ENCODE measurements at regions not wholly inside any gene's neighbourhood (a gene's known extent, or its start where the extent isn't known, plus 50 kb on each side); places are given as distances from the start of the nearest gene placed in this dataset.
"Not testable (repeated sequence)": the region's sequence is repeated elsewhere in the genome, so short reads cannot be mapped to it uniquely, and the experiment has no call there.

GRCh38 chrX:27241981-27242380, 221.2 kb downstream of the PPP4R3C start:
- Histone ChIP-seq H3K4me2 (ENCODE audit: low read length) (no peak overlapping the region), H3K27ac (ENCODE audit: low read length) (no peak overlapping the region), H3K9me3 (ENCODE audit: low read length) (no peaks in the 10 kb centered on the region), H3K9me2 (replicated peaks; ENCODE audit: low read length) (no peaks in the 10 kb centered on the region), H3K4me3 (ENCODE audit: low read length) (no peak overlapping the region), H3F3A (ENCODE audit: low read length, unreplicated experiment) (no peaks in the 10 kb centered on the region), H3K27me3 (ENCODE audit: low read length) (no peaks in the 10 kb centered on the region), H3K9ac (ENCODE audit: low read length) (no peak overlapping the region), H4K20me1 (ENCODE audit: low read length) (no peaks in the 10 kb centered on the region), H3K36me3 (ENCODE audit: low read depth, low read length) (no peaks in the 10 kb centered on the region), H2AFZ (ENCODE audit: low read length) (no peak overlapping the region), H3K79me2 (ENCODE audit: low read length) (no peaks in the 10 kb centered on the region), H3K4me1 (ENCODE audit: insufficient read depth, low read length) (no peaks in the 10 kb centered on the region)
- ATAC-seq, result no peak
- intact Hi-C loops (cut with micrococcal nuclease), result no loop called here
- TF ChIP-seq CTCF (conservative IDR thresholded peaks at IDR 0.05; ENCODE audit: low read depth, low read length) (no peak), EZH2 (IDR thresholded peaks at IDR 0.05; ENCODE audit: low read length, unreplicated experiment) (no peak), EZH2phosphoT487 (IDR thresholded peaks at IDR 0.05; ENCODE audit: borderline replicate concordance, low read length) (no peak)
- POLR2A ChIA-PET (ENCODE audit: unreplicated experiment), result no interaction called here
- no peak for DNase-seq
- CTCF ChIA-PET, result no interaction called here
- BruUV-seq (replicated peaks), result no TSS peak

GRCh38 chrX:27240042-27240441, 223.1 kb downstream of the PPP4R3C start:
- H4K20me1 ChIP-seq (ENCODE audit: low read length); DNase-seq; H3K79me2 ChIP-seq (ENCODE audit: low read length); intact Hi-C loops (cut with micrococcal nuclease); H3F3A ChIP-seq (ENCODE audit: low read length, unreplicated experiment); ATAC-seq; H3K9me2 ChIP-seq (replicated peaks; ENCODE audit: low read length); H3K27ac ChIP-seq (ENCODE audit: low read length); H3K4me2 ChIP-seq (ENCODE audit: low read length); H3K27me3 ChIP-seq (ENCODE audit: low read length); CTCF ChIA-PET; H3K36me3 ChIP-seq (ENCODE audit: low read depth, low read length); H3K9ac ChIP-seq (ENCODE audit: low read length); H3K9me3 ChIP-seq (ENCODE audit: low read length); H2AFZ ChIP-seq (ENCODE audit: low read length); H3K4me1 ChIP-seq (ENCODE audit: insufficient read depth, low read length); H3K4me3 ChIP-seq (ENCODE audit: low read length); POLR2A ChIA-PET (ENCODE audit: unreplicated experiment); BruUV-seq (replicated peaks): not testable (repeated sequence)

GRCh38 chrX:27236681-27237080, 226.5 kb downstream of the PPP4R3C start:
- no peak overlapping the region for H3K9ac ChIP-seq (ENCODE audit: low read length)
- no peak for DNase-seq
- no peaks in the 10 kb centered on the region for H3K27me3 ChIP-seq (ENCODE audit: low read length)
- no peak overlapping the region for H2AFZ ChIP-seq (ENCODE audit: low read length)
- H4K20me1 ChIP-seq (ENCODE audit: low read length), result no peaks in the 10 kb centered on the region
- no peak overlapping the region for H3K4me3 ChIP-seq (ENCODE audit: low read length)
- no peak for ATAC-seq
- H3F3A ChIP-seq (ENCODE audit: low read length, unreplicated experiment), result no peaks in the 10 kb centered on the region
- H3K9me2 ChIP-seq (replicated peaks; ENCODE audit: low read length), result no peaks in the 10 kb centered on the region
- H3K4me2 ChIP-seq (ENCODE audit: low read length), result no peak overlapping the region
- intact Hi-C loops (cut with micrococcal nuclease), result no loop called here
- no peaks in the 10 kb centered on the region for H3K9me3 ChIP-seq (ENCODE audit: low read length)
- TF ChIP-seq CTCF (conservative IDR thresholded peaks at IDR 0.05; ENCODE audit: low read depth, low read length) (no peak), EZH2phosphoT487 (IDR thresholded peaks at IDR 0.05; ENCODE audit: borderline replicate concordance, low read length) (no peak), EZH2 (IDR thresholded peaks at IDR 0.05; ENCODE audit: low read length, unreplicated experiment) (no peak)
- no TSS peak for BruUV-seq (replicated peaks)
- no peaks in the 10 kb centered on the region for H3K79me2 ChIP-seq (ENCODE audit: low read length)
- CTCF ChIA-PET, result no interaction called here
- no peaks in the 10 kb centered on the region for H3K4me1 ChIP-seq (ENCODE audit: insufficient read depth, low read length)
- POLR2A ChIA-PET (ENCODE audit: unreplicated experiment), result no interaction called here
- no peaks in the 10 kb centered on the region for H3K36me3 ChIP-seq (ENCODE audit: low read depth, low read length)
- no peak overlapping the region for H3K27ac ChIP-seq (ENCODE audit: low read length)

All from PC-3 (cell line).